ENCODE measurements at regions not wholly inside any gene's neighbourhood (a gene's known extent, or its start where the extent isn't known, plus 50 kb on each side); places are given as distances from the start of the nearest gene placed in this dataset.

- Histone ChIP-seq H3K36me3 (ENCODE audit: control insufficient read depth in 2 of 2, insufficient read depth in 2 of 2, low read length in 1 of 2) (no peaks in the 10 kb centered on the region), H4K20me1 (ENCODE audit: control insufficient read depth, insufficient read depth) (no peaks in the 10 kb centered on the region), H3K27me3 (replicated peaks in 1 of 2; ENCODE audit: control insufficient read depth in 2 of 2, insufficient read depth in 2 of 2, low read length in 1 of 2) (peaks cover 0 to 2% of the 10 kb centered on the region in 2 experiments; a peak in 3 of 4 replicates), H3K79me2 (ENCODE audit: control insufficient read depth, insufficient read depth, low read length) (no peaks in the 10 kb centered on the region), H2AFZ (ENCODE audit: control insufficient read depth, low read depth, low read length) (no peak overlapping the region), H3K4me2 (ENCODE audit: control insufficient read depth, insufficient read depth) (no peak overlapping the region), H3K4me3 (no peak overlapping the region), H3K4me1 (ENCODE audit: control insufficient read depth, insufficient read depth, low read length) (no peaks in the 10 kb centered on the region), H3K9ac (ENCODE audit: control insufficient read depth, insufficient read depth, low read length) (no peak overlapping the region), H3K27ac (ENCODE audit: control insufficient read depth, insufficient read depth) (no peak overlapping the region), H3K9me3 (replicated peaks; ENCODE audit: control insufficient read depth, insufficient read depth, low read length) (no peaks in the 10 kb centered on the region; the same call in 2 of the 3 replicates)
- ChIA-PET CTCF (no interaction called here), RAD21 (ENCODE audit: unreplicated experiment) (no interaction called here), SMC1A (ENCODE audit: uncharacterized antibody, unreplicated experiment) (no interaction called here), POLR2A (no interaction called here)
- BruUV-seq (replicated peaks) = no TSS peak
- no peak for DNase-seq (ENCODE audit: low read depth, low spot score)
- ATAC-seq = no peak
- in situ Hi-C loops (cut with MboI) = no loop called here
- TF ChIP-seq SMARCA5 (IDR thresholded peaks at IDR 0.05) = no peak
- TF ChIP-seq NKRF (conservative IDR thresholded peaks at IDR 0.05) = no peak
- no peak for TF ChIP-seq LARP7 (IDR thresholded peaks at IDR 0.05)
- TF ChIP-seq ESRRA (IDR thresholded peaks at IDR 0.05; ENCODE audit: low read length) = no peak
- no peak for TF ChIP-seq EGR1 (IDR thresholded peaks at IDR 0.05; ENCODE audit: borderline replicate concordance in 1 of 2, low read depth in 2 of 2, low read length in 2 of 2)
- FAIRE-seq = no peak
- intact Hi-C loops (cut with micrococcal nuclease; ENCODE audit: unreplicated experiment) = no loop called here
Observed at GRCh38 chr6:904994-905393, 212.1 kb upstream of the EXOC2 start.

- Histone ChIP-seq H3K4me1 (ENCODE audit: control insufficient read depth, insufficient read depth, low read length) (no peaks in the 10 kb centered on the region), H3K4me3 (no peak overlapping the region), H3K9ac (ENCODE audit: control insufficient read depth, insufficient read depth, low read length) (no peak overlapping the region), H3K79me2 (ENCODE audit: control insufficient read depth, insufficient read depth, low read length) (no peaks in the 10 kb centered on the region), H3K36me3 (ENCODE audit: control insufficient read depth in 2 of 2, insufficient read depth in 2 of 2, low read length in 1 of 2) (no peaks in the 10 kb centered on the region), H3K27ac (ENCODE audit: control insufficient read depth, insufficient read depth) (no peak overlapping the region), H2AFZ (ENCODE audit: control insufficient read depth, low read depth, low read length) (no peak overlapping the region), H4K20me1 (ENCODE audit: control insufficient read depth, insufficient read depth) (no peaks in the 10 kb centered on the region), H3K27me3 (replicated peaks in 1 of 2; ENCODE audit: control insufficient read depth in 2 of 2, insufficient read depth in 2 of 2, low read length in 1 of 2) (no peaks in the 10 kb centered on the region; a peak in 2 of 4 replicates), H3K4me2 (ENCODE audit: control insufficient read depth, insufficient read depth) (no peak overlapping the region), H3K9me3 (replicated peaks; ENCODE audit: control insufficient read depth, insufficient read depth, low read length) (no peaks in the 10 kb centered on the region; the same call in 2 of the 3 replicates)
- SMC1A ChIA-PET (ENCODE audit: uncharacterized antibody, unreplicated experiment) = no interaction called here
- RAD21 ChIA-PET (ENCODE audit: unreplicated experiment) = no interaction called here
- no TSS peak for BruUV-seq (replicated peaks)
- in situ Hi-C loops (cut with MboI) (no loop called here), intact Hi-C loops (cut with micrococcal nuclease; ENCODE audit: unreplicated experiment) (no loop called here)
- CTCF ChIA-PET = no interaction called here
- no peak for DNase-seq (ENCODE audit: low read depth, low spot score)
- POLR2A ChIA-PET = no interaction called here
- ATAC-seq = no peak
- WGBS (ENCODE audit: insufficient coverage, insufficient replicate concordance, low lambda C conversion rate, missing lambda C conversion rate) = 62% methylated on average over 6 of the region's 6 CpGs
- FAIRE-seq = no peak
- no peak for TF ChIP-seq NFYB (IDR thresholded peaks at IDR 0.05; ENCODE audit: insufficient read depth, low read depth, low read length)
- TF ChIP-seq BMI1 (IDR thresholded peaks at IDR 0.05; ENCODE audit: borderline replicate concordance) = no peak
- TF ChIP-seq EED (IDR thresholded peaks at IDR 0.05; ENCODE audit: low read depth) = no peak
- TF ChIP-seq TCF3 (IDR thresholded peaks at IDR 0.05; ENCODE audit: borderline replicate concordance, insufficient read depth, low read depth, low read length) = no peak
- no peak for TF ChIP-seq STAT3 (IDR thresholded peaks at IDR 0.05; ENCODE audit: low read depth, low read length)
- no peak for TF ChIP-seq PML (IDR thresholded peaks at IDR 0.05; ENCODE audit: low read length)
- TF ChIP-seq IRF5 (IDR thresholded peaks at IDR 0.05; ENCODE audit: borderline replicate concordance) = no peak
- no peak for TF ChIP-seq RAD21 (IDR thresholded peaks at IDR 0.05; ENCODE audit: insufficient read depth, low read depth, low read length)
- no peak for TF ChIP-seq KDM1A (IDR thresholded peaks at IDR 0.05; ENCODE audit: borderline replicate concordance)
- TF ChIP-seq POLR2AphosphoS2 (IDR thresholded peaks at IDR 0.05; ENCODE audit: low read depth, low read length) = no peak
- TF ChIP-seq BRCA1 (IDR thresholded peaks at IDR 0.05; ENCODE audit: low read depth, low read length) = no peak
Observed at GRCh38 chr6:903761-904160, 210.8 kb upstream of the EXOC2 start.

All from GM12878 (cell line).